RWPE1 (cell line): ENCODE measurements at regions not wholly inside any gene's neighbourhood (a gene's known extent, or its start where the extent isn't known, plus 50 kb on each side); places are given as distances from the start of the nearest gene placed in this dataset.
"Not testable (repeated sequence)": the region's sequence is repeated elsewhere in the genome, so short reads cannot be mapped to it uniquely, and the experiment has no call there.

ENCODE experiments used
- CTCF ChIA-PET: fragments of 350-600 bp; sonication (Branson Sonifier 250); formaldehyde crosslinking; extraction: SDS; loops from one replicate; lab custom pipeline; 2021; lab: Yijun Ruan, JAX
- POLR2A ChIA-PET: fragments of 400-600 bp; formaldehyde crosslinking; extraction: SDS; loops from one replicate; lab custom pipeline; 2020; ENCODE audit warnings: antibody characterized with exemption; ENCODE audit not compliant: low non-redundant PET; lab: Yijun Ruan, JAX
- DNase-seq: peaks from one replicate; pipeline ENCODE4 v3.0.0; 2012; ENCODE audit warnings: low spot score
- H3K27ac ChIP-seq: fragments of 450-650 bp; 2 replicates; pipeline ENCODE4 v1.5.1; 2017
- CTCF ChIP-seq: fragments of 450-650 bp; conservative IDR thresholded peaks from 2 replicates; pipeline ENCODE4 v1.5.1; 2017; ENCODE audit warnings: low read depth, mild to moderate bottlenecking

- ChIA-PET CTCF (no interaction called here), POLR2A (no interaction called here)
- DNase-seq = no peak
- no peak for TF ChIP-seq CTCF
- no peak overlapping the region for H3K27ac ChIP-seq
Observed at GRCh38 chrX:107374831-107375230, 74.6 kb upstream of the FRMPD3 start.

GRCh38 chrX:107376186-107376585, 73.3 kb upstream of the FRMPD3 start:
- H3K27ac ChIP-seq, DNase-seq, CTCF ChIA-PET, POLR2A ChIA-PET: not testable (repeated sequence)

GRCh38 chrX:107384397-107385105, 64.9 kb upstream of the FRMPD3 start:
- no peak overlapping the region for H3K27ac ChIP-seq
- ChIA-PET POLR2A (no interaction called here), CTCF (no interaction called here)
- no peak for TF ChIP-seq CTCF
- no peak for DNase-seq

GRCh38 chrX:107389726-107390125, 59.7 kb upstream of the FRMPD3 start:
- TF ChIP-seq CTCF = no peak
- CTCF ChIA-PET = no interaction called here

GRCh38 chrX:107393656-107394055, 55.8 kb upstream of the FRMPD3 start:
- POLR2A ChIA-PET, DNase-seq, CTCF ChIA-PET, H3K27ac ChIP-seq: not testable (repeated sequence)

More at GRCh38 chrX:107389726-107390125, 59.7 kb upstream of the FRMPD3 start:
- DNase-seq = no peak
- H3K27ac ChIP-seq = no peak overlapping the region
- POLR2A ChIA-PET = no interaction called here

- no peak for DNase-seq
- no peak overlapping the region for H3K27ac ChIP-seq
- POLR2A ChIA-PET = no interaction called here
- CTCF ChIA-PET = interaction anchor here (0.6 kb wide), 1 partner anchor 34 kb away, joined by 3 read pairs; no protein-coding TSS in a partner anchor
- TF ChIP-seq CTCF = no peak
Observed at GRCh38 chrX:107396235-107396634, 53.2 kb upstream of the FRMPD3 start.

- H3K27ac ChIP-seq = no peak overlapping the region
- CTCF ChIA-PET = no interaction called here
- no peak for DNase-seq
- POLR2A ChIA-PET = no interaction called here
- no peak for TF ChIP-seq CTCF
Observed at GRCh38 chrX:107396783-107397182, 52.7 kb upstream of the FRMPD3 start.
